PC-3 (cell line): ENCODE measurements at regions not wholly inside any gene's neighbourhood (a gene's known extent, or its start where the extent isn't known, plus 50 kb on each side); places are given as distances from the start of the nearest gene placed in this dataset.

Experiments used
- ATAC-seq: fragments of 200-7000 bp; cut with Tn5 transposase; 2 replicates; pipeline ENCODE4 v1.9.1; 2020; ENCODE audit warnings: mild to moderate bottlenecking, moderate library complexity
- BruUV-seq: library from RNA; stranded (reverse); fragments of 400-500 nt; replicated peaks from 2 replicates; lab custom pipeline; 2021; lab: Mats Ljungman, UMichigan
- CTCF ChIA-PET: fragments of 300-600 bp; sonication (Branson Sonifier 250); formaldehyde crosslinking; loops from one replicate; lab custom pipeline; 2022; ENCODE audit warnings: antibody characterized with exemption; lab: Charles Lee
- POLR2A ChIA-PET: fragments of 300-600 bp; sonication (Branson Sonifier 250); formaldehyde crosslinking; loops from one replicate; lab custom pipeline; 2022; ENCODE audit warnings: antibody characterized with exemption; ENCODE audit not compliant: unreplicated experiment; lab: Charles Lee
- DNase-seq: peaks from one replicate; pipeline ENCODE4 v3.0.0-alpha.2; 2015
- H2AFZ ChIP-seq: fragments of 300-600 bp; sonication (generic); 2 replicates; pipeline ENCODE4 v1.6.0; 2016; ENCODE audit warnings: antibody characterized with exemption, low read length
- H3F3A ChIP-seq: fragments of 300-600 bp; sonication (generic); one replicate; pipeline ENCODE4 v1.6.0; 2017; ENCODE audit warnings: antibody characterized with exemption, low read length, control low read depth, mild to moderate bottlenecking; ENCODE audit not compliant: unreplicated experiment
- H3K27ac ChIP-seq: fragments of 300-600 bp; sonication (generic); 2 replicates; pipeline ENCODE4 v1.5.1; 2016; ENCODE audit warnings: mild to moderate bottlenecking, low read length
- H3K27me3 ChIP-seq: fragments of 300-600 bp; sonication (generic); 2 replicates; pipeline ENCODE4 v1.6.1; 2016; ENCODE audit warnings: low read length, mixed read lengths
- H3K36me3 ChIP-seq: fragments of 300-600 bp; sonication (generic); 2 replicates; pipeline ENCODE4 v1.6.1; 2016; ENCODE audit warnings: low read depth, mixed run types, low read length, mixed read lengths
- H3K4me1 ChIP-seq: fragments of 300-600 bp; sonication (generic); 2 replicates; pipeline ENCODE4 v1.5.1; 2016; ENCODE audit warnings: low read length; ENCODE audit not compliant: insufficient read depth
- H3K4me2 ChIP-seq: fragments of 300-600 bp; sonication (generic); 2 replicates; pipeline ENCODE4 v1.6.0; 2016; ENCODE audit warnings: low read length
- H3K4me3 ChIP-seq: fragments of 300-600 bp; sonication (generic); 2 replicates; pipeline ENCODE4 v1.5.1; 2016; ENCODE audit warnings: mild to moderate bottlenecking, low read length, mixed read lengths
- H3K79me2 ChIP-seq: fragments of 300-600 bp; sonication (generic); 2 replicates; pipeline ENCODE4 v1.6.1; 2017; ENCODE audit warnings: low read length, mixed read lengths
- H3K9ac ChIP-seq: fragments of 300-600 bp; sonication (generic); 2 replicates; pipeline ENCODE4 v1.6.0; 2016; ENCODE audit warnings: mild to moderate bottlenecking, low read length
- H3K9me2 ChIP-seq: fragments of 300-600 bp; sonication (generic); replicated peaks from 2 replicates; pipeline ENCODE4 v1.6.1; 2016; ENCODE audit warnings: mixed run types, low read length, mixed read lengths
- H3K9me3 ChIP-seq: fragments of 300-600 bp; sonication (generic); 2 replicates; pipeline ENCODE4 v1.6.1; 2016; ENCODE audit warnings: low read length, mixed read lengths
- H4K20me1 ChIP-seq: fragments of 300-600 bp; sonication (generic); 2 replicates; pipeline ENCODE4 v1.6.1; 2016; ENCODE audit warnings: low read length, mixed read lengths
- CTCF ChIP-seq: fragments of 300-600 bp; sonication (generic); conservative IDR thresholded peaks from 2 replicates; pipeline ENCODE4 v1.5.1; 2017; ENCODE audit warnings: antibody characterized with exemption, low read depth, mild to moderate bottlenecking, low read length
- EZH2 ChIP-seq: fragments of 300-600 bp; sonication (generic); IDR thresholded peaks from one replicate; pipeline ENCODE4 v1.6.1; 2017; ENCODE audit warnings: antibody characterized with exemption, mild to moderate bottlenecking, low read length; ENCODE audit not compliant: unreplicated experiment
- EZH2phosphoT487 ChIP-seq: fragments of 300-600 bp; sonication (generic); IDR thresholded peaks from 2 replicates; pipeline ENCODE4 v1.6.1; 2018; ENCODE audit warnings: mild to moderate bottlenecking, antibody characterized with exemption, low read length, borderline replicate concordance
- intact Hi-C: fragments of 100-400 bp; cut with micrococcal nuclease; formaldehyde crosslinking; loops from 2 replicates; pipeline ENCODE4 v1.9.0; 2023

GRCh38 chr4:42331914-42332368 lies 65.3 kb upstream of the SHISA3 start:
- DNase-seq: peak; percentile 59
- Histone ChIP-seq H2AFZ (no peak overlapping the region), H3K27me3 (no peaks in the 10 kb centered on the region), H3F3A (no peaks in the 10 kb centered on the region), H3K36me3 (no peaks in the 10 kb centered on the region), H3K9me2 (no peaks in the 10 kb centered on the region), H3K4me3 (no peak overlapping the region), H4K20me1 (no peaks in the 10 kb centered on the region), H3K27ac (no peak overlapping the region), H3K9ac (no peak overlapping the region), H3K4me1 (peaks cover 13% of the 10 kb centered on the region), H3K4me2 (0 out of 2 replicates have a peak overlapping the region, but pooled peaks have one; percentile 17), H3K9me3 (no peaks in the 10 kb centered on the region), H3K79me2 (no peaks in the 10 kb centered on the region)
- ChIA-PET CTCF (interaction anchor here (0.6 kb wide), 1 partner anchor 178 kb away, joined by 5 read pairs; no protein-coding TSS in a partner anchor), POLR2A (no interaction called here)
- intact Hi-C loops: no loop called here
- ATAC-seq: peak; percentile 85
- TF ChIP-seq EZH2: no peak
- TF ChIP-seq EZH2phosphoT487: no peak
- no peak for TF ChIP-seq CTCF
- BruUV-seq: no TSS peak

- H3K27me3 ChIP-seq: no peaks in the 10 kb centered on the region
- no peaks in the 10 kb centered on the region for H3K79me2 ChIP-seq
- ATAC-seq (no peak), DNase-seq (no peak)
- H3K36me3 ChIP-seq: no peaks in the 10 kb centered on the region
- CTCF ChIA-PET: no interaction called here
- no peaks in the 10 kb centered on the region for H3K9me3 ChIP-seq
- H3K4me2 ChIP-seq: no peak overlapping the region
- intact Hi-C loops: no loop called here
- TF ChIP-seq EZH2phosphoT487 (no peak), CTCF (no peak), EZH2 (no peak)
- H4K20me1 ChIP-seq: no peaks in the 10 kb centered on the region
- no peak overlapping the region for H3K27ac ChIP-seq
- H3K4me1 ChIP-seq: no peaks in the 10 kb centered on the region
- no peaks in the 10 kb centered on the region for H3K9me2 ChIP-seq
- no peak overlapping the region for H3K4me3 ChIP-seq
- POLR2A ChIA-PET: no interaction called here
- H3K9ac ChIP-seq: no peak overlapping the region
- no peaks in the 10 kb centered on the region for H3F3A ChIP-seq
- no TSS peak for BruUV-seq
- no peak overlapping the region for H2AFZ ChIP-seq
Measured at GRCh38 chr4:42339935-42340406, 57.3 kb upstream of the SHISA3 start.

GRCh38 chr4:42341518-42342026 lies 55.7 kb upstream of the SHISA3 start:
- Histone ChIP-seq H2AFZ (no peak overlapping the region), H3K79me2 (no peaks in the 10 kb centered on the region), H3K9ac (no peak overlapping the region), H3K4me1 (no peaks in the 10 kb centered on the region), H4K20me1 (no peaks in the 10 kb centered on the region), H3F3A (no peaks in the 10 kb centered on the region), H3K4me2 (no peak overlapping the region), H3K27me3 (no peaks in the 10 kb centered on the region), H3K9me3 (no peaks in the 10 kb centered on the region), H3K27ac (no peak overlapping the region), H3K36me3 (no peaks in the 10 kb centered on the region), H3K9me2 (no peaks in the 10 kb centered on the region), H3K4me3 (no peak overlapping the region)
- POLR2A ChIA-PET: no interaction called here
- CTCF ChIA-PET: no interaction called here
- TF ChIP-seq CTCF: no peak
- no peak for TF ChIP-seq EZH2
- no peak for TF ChIP-seq EZH2phosphoT487
- BruUV-seq: no TSS peak
- intact Hi-C loops: no loop called here
- peak; percentile 33; the same call in 1 of the 2 replicates for ATAC-seq
- no peak for DNase-seq
